Epithelial cell of esophagus (primary cell): ENCODE measurements at regions not wholly inside any gene's neighbourhood (a gene's known extent, or its start where the extent isn't known, plus 50 kb on each side); places are given as distances from the start of the nearest gene placed in this dataset.
A peak's percentile ranks its signal among the peaks of the same experiment; 100 is the strongest.
"Not testable (repeated sequence)": the region's sequence is repeated elsewhere in the genome, so short reads cannot be mapped to it uniquely, and the experiment has no call there.

Experiments used
- DNase-seq: peaks from one replicate; pipeline ENCODE4 v3.0.0; 2010; ENCODE audit warnings: low read depth
- H3K4me3 ChIP-seq: 2 replicates; pipeline ENCODE4 v1.5.1; 2011; ENCODE audit warnings: mild to moderate bottlenecking, low read length, control low read depth
- CTCF ChIP-seq: IDR thresholded peaks from 2 replicates; pipeline ENCODE4 v1.5.1; 2011; ENCODE audit warnings: low read depth, mild to moderate bottlenecking, low read length, control low read depth, inconsistent platforms; ENCODE audit not compliant: insufficient read depth; ENCODE audit errors: missing control alignments

GRCh38 chr4:83204731-83205130, 79.9 kb downstream of the COQ2 start:
- H3K4me3 ChIP-seq = no peak overlapping the region
- DNase-seq = no peak
- TF ChIP-seq CTCF = no peak

- TF ChIP-seq CTCF = no peak
- DNase-seq = no peak
- no peak overlapping the region for H3K4me3 ChIP-seq
These were observed 82.8 kb downstream of the COQ2 start for GRCh38 chr4:83201761-83202160.

DNA sequence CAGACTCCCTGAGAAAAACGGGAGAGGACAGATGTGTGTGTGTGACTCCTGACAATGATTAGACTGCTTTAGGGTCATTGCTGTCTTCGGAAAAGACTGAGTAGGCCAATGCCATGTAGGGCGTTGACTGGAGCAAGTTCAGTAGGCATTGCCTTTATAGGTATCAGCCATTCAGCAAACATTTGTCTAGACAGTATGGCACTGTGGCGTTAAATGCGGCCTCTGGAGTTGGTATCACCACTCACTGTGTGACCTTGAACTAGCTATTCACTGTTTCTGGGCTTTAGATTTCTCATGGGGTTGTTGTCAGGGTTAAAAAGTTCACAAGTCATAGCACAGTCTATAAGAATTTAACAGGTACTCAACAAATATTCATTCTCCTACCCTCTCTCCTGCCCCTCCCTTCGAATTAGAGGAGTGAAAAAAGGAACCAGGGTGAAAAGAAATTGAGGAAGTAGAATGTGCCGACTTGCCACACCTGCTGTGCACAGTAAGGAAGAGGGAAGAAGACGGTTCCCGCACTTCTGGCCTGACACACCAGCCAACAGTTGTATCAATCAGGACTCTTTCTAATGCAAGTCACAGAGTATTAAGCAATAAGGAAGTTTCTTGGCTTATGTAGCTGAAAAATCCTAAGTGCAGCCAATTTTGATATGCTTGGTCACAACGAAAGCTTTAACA, 83.2 kb upstream of the PLAC8 start:
- TF ChIP-seq CTCF = no peak
- DNase-seq = peak; percentile 53
- no peak overlapping the region for H3K4me3 ChIP-seq

- DNase-seq = no peak
- H3K4me3 ChIP-seq = no peak overlapping the region
- no peak for TF ChIP-seq CTCF
These were observed 82.4 kb upstream of the PLAC8 start for GRCh38 chr4:83196921-83197320.

GRCh38 chr4:83195269-83195668, 80.7 kb upstream of the PLAC8 start:
- H3K4me3 ChIP-seq = no peak overlapping the region
- TF ChIP-seq CTCF = no peak
- no peak for DNase-seq

DNA sequence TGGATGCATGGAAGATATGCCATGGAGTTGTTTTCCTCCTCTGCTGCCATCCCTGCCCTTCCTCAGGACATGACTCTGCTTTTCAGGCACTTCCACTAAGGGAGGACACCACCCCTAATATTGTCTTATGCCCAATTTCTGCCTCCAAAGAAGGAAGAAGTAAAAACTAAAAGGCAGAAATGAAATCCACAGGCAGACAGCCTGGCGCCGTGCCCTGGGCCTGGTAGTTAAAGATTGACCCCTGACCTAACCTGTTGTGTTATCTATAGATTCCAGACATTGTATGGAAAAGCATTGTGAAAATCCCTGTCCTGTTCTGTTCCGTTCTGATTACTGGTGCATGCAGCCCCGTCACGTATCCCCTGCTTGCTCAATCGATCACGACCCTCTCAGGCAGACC, 80.1 kb upstream of the PLAC8 start:
- not testable (repeated sequence) for DNase-seq, H3K4me3 ChIP-seq

- no peak for DNase-seq
- no peak overlapping the region for H3K4me3 ChIP-seq
- no peak for TF ChIP-seq CTCF
These were observed 78.1 kb upstream of the PLAC8 start for GRCh38 chr4:83192634-83193033.
